ENCODE measurements at regions not wholly inside any gene's neighbourhood (a gene's known extent, or its start where the extent isn't known, plus 50 kb on each side); places are given as distances from the start of the nearest gene placed in this dataset.
"Not testable (repeated sequence)": the region's sequence is repeated elsewhere in the genome, so short reads cannot be mapped to it uniquely, and the experiment has no call there.

DNA sequence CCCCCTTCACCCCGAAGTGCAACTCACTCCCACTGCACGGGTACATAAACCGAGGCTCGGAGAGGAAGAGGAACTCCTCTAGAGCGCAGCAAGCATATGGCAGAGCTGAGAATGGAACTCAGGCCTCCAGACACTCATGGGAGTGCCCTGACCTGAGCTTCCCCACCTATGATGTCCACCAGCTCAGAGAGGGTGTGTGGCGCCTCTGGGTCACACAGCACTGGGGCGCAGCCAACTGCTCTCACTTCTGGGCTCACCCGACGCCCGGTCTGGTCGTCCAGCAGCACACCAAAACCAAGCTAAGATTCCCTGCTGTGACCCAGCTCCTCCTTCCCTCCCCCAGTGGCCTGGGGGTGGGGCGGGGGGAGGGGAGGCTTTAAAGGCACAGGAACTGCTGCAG is 904.3 kb downstream of the TUBA3C start:
- CTCF ChIA-PET (ENCODE audit: unreplicated experiment); H3K4me1 ChIP-seq (ENCODE audit: insufficient read depth, low read length, poor library complexity, severe bottlenecking); H3K4me3 ChIP-seq (ENCODE audit: low read depth, low read length, poor library complexity, severe bottlenecking); H3K36me3 ChIP-seq (ENCODE audit: insufficient read depth, low read length); DNase-seq (ENCODE audit: low spot score); H3K79me2 ChIP-seq (ENCODE audit: insufficient read depth, low read depth, low read length); intact Hi-C loops (cut with micrococcal nuclease; ENCODE audit: unreplicated experiment); H3K9me2 ChIP-seq (ENCODE audit: insufficient read depth, low read length); H4K20me1 ChIP-seq (ENCODE audit: insufficient read depth, low read length); H2AFZ ChIP-seq (ENCODE audit: low read length); BruUV-seq (replicated peaks); H3K4me2 ChIP-seq (ENCODE audit: low read length); POLR2A ChIA-PET; H3K27ac ChIP-seq (ENCODE audit: low read depth, low read length, poor library complexity, severe bottlenecking); H3K9me3 ChIP-seq (ENCODE audit: low read length): not testable (repeated sequence)

DNA sequence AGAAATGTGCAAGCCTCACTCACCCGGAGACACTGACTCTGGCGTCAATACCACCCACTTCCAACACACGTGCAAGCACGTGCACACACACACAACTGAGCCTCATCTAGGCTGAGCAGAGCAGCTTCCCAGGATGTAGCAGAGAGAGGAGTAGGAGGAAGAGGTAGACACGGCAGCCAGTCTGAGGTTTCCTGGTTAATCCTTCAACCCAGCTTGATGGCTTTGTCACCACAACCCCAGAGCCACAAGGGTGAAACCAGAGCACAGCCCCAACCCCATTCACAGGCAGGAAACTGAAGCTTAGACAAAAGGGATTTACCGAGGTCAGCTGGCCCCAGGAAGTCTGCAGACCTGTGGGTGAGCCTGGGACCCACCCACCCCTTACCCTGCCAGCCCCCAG is 905.3 kb downstream of the TUBA3C start:
- DNase-seq (ENCODE audit: low spot score); H3K9me2 ChIP-seq (ENCODE audit: insufficient read depth, low read length); H2AFZ ChIP-seq (ENCODE audit: low read length); H3K4me2 ChIP-seq (ENCODE audit: low read length); POLR2A ChIA-PET; H3K4me3 ChIP-seq (ENCODE audit: low read depth, low read length, poor library complexity, severe bottlenecking); H3K9me3 ChIP-seq (ENCODE audit: low read length); H3K79me2 ChIP-seq (ENCODE audit: insufficient read depth, low read depth, low read length); H3K36me3 ChIP-seq (ENCODE audit: insufficient read depth, low read length); BruUV-seq (replicated peaks); H3K27ac ChIP-seq (ENCODE audit: low read depth, low read length, poor library complexity, severe bottlenecking); H3K4me1 ChIP-seq (ENCODE audit: insufficient read depth, low read length, poor library complexity, severe bottlenecking); H4K20me1 ChIP-seq (ENCODE audit: insufficient read depth, low read length); intact Hi-C loops (cut with micrococcal nuclease; ENCODE audit: unreplicated experiment); CTCF ChIA-PET (ENCODE audit: unreplicated experiment): not testable (repeated sequence)

DNA sequence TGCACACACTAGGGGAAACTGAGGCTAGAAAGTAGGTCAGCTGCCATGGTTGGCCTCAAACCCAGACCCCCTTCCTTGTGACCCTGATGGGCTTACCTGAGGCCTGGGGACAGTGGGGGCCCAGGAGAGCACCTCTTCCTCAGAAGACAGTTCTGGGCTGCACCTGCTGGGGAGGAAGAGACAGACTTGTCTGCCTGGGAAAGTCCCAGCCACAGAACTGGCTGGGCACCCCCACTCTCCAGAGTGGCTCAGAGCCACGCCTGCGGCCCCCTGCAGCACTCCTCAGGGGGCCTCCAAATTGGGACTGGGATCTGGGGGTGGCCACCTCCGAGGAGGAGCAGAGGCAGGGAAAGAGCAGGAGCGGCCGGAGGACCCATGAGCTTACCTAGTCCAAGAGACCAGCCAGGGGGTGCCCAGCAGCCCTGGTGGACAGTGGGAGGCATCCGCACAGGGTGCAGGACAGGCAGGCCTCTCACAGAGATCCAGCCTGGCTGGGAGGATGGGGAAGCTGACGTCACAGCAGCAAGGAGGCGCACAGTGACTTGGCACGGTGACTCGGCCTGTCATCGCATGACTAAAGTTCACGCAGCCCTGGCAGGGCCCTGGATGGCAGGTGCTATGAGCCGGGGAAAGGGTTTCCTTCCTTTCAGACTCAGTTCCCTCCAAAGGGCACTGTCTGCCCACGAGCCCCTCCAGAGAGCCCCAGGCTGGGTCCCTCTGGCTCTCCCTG is 907.7 kb downstream of the TUBA3C start:
- not testable (repeated sequence) for BruUV-seq (replicated peaks); H3K9me2 ChIP-seq (ENCODE audit: insufficient read depth, low read length)

DNA sequence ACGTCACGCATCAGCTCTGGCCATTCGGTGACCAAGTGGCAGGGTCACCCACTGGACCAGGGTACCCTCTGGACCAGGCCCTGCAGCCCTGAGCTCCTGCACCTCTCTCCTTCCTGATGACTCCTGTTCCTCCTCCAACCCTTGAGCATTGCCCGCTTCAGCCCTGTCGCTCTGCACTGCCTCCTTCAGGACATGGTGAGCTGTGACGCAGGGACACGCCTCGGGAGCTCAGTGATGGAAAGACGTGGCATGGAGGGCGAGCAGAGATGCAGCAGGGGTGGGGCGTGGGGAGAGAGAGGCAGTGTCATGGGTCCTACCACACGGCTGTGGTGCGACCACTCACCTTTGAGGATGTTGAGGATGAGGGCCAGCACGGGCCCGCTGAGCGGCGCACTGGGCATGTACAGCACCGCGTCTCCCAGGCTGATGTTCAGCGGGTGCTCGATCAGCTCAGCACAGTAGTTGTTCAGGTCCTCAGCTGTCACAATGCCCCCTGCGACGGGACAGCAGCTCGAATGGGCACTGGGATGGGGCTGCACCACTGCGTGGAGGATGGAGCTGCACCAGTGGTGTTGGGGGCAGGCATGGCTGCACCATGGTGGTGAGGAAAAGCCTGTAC is 922.7 kb downstream of the TUBA3C start:
- POLR2A ChIA-PET; H3K9me2 ChIP-seq (ENCODE audit: insufficient read depth, low read length); H3K36me3 ChIP-seq (ENCODE audit: insufficient read depth, low read length); H3K9me3 ChIP-seq (ENCODE audit: low read length); intact Hi-C loops (cut with micrococcal nuclease; ENCODE audit: unreplicated experiment); H3K4me3 ChIP-seq (ENCODE audit: low read depth, low read length, poor library complexity, severe bottlenecking); CTCF ChIA-PET (ENCODE audit: unreplicated experiment); H3K79me2 ChIP-seq (ENCODE audit: insufficient read depth, low read depth, low read length); H4K20me1 ChIP-seq (ENCODE audit: insufficient read depth, low read length); H2AFZ ChIP-seq (ENCODE audit: low read length); DNase-seq (ENCODE audit: low spot score); H3K27ac ChIP-seq (ENCODE audit: low read depth, low read length, poor library complexity, severe bottlenecking); H3K4me1 ChIP-seq (ENCODE audit: insufficient read depth, low read length, poor library complexity, severe bottlenecking); H3K4me2 ChIP-seq (ENCODE audit: low read length); BruUV-seq (replicated peaks): not testable (repeated sequence)

More for the DNA sequence above, 907.7 kb downstream of the TUBA3C start:
- H3K4me3 ChIP-seq (ENCODE audit: low read depth, low read length, poor library complexity, severe bottlenecking); H3K4me2 ChIP-seq (ENCODE audit: low read length); POLR2A ChIA-PET; H3K79me2 ChIP-seq (ENCODE audit: insufficient read depth, low read depth, low read length); CTCF ChIA-PET (ENCODE audit: unreplicated experiment); H2AFZ ChIP-seq (ENCODE audit: low read length); H3K4me1 ChIP-seq (ENCODE audit: insufficient read depth, low read length, poor library complexity, severe bottlenecking); H3K9me3 ChIP-seq (ENCODE audit: low read length); DNase-seq (ENCODE audit: low spot score); H3K36me3 ChIP-seq (ENCODE audit: insufficient read depth, low read length); intact Hi-C loops (cut with micrococcal nuclease; ENCODE audit: unreplicated experiment); H4K20me1 ChIP-seq (ENCODE audit: insufficient read depth, low read length); H3K27ac ChIP-seq (ENCODE audit: low read depth, low read length, poor library complexity, severe bottlenecking): not testable (repeated sequence)

DNA sequence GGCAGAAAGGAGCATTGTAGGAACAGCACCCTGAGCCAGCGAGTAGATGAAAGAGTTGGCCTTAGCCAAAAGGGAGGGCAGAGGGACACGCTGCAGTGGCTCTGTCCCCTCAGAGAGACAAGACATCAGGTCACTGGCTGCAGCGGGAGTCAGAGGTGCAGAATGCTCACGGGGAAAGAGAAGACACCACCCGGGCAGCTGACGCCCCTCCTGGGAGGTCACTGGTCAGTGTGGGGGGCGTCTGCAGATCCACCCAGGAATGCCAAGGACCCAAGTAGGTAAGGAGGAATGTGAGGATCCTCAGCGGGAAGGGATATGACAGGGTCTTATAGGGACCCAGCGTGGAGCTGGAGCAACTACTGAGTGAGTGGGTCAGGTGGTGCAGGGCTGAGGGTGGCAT is 923.9 kb downstream of the TUBA3C start:
- H3K36me3 ChIP-seq (ENCODE audit: insufficient read depth, low read length); H3K4me1 ChIP-seq (ENCODE audit: insufficient read depth, low read length, poor library complexity, severe bottlenecking); POLR2A ChIA-PET; H3K9me3 ChIP-seq (ENCODE audit: low read length); H3K4me2 ChIP-seq (ENCODE audit: low read length); H3K4me3 ChIP-seq (ENCODE audit: low read depth, low read length, poor library complexity, severe bottlenecking); CTCF ChIA-PET (ENCODE audit: unreplicated experiment); H4K20me1 ChIP-seq (ENCODE audit: insufficient read depth, low read length); H3K79me2 ChIP-seq (ENCODE audit: insufficient read depth, low read depth, low read length); intact Hi-C loops (cut with micrococcal nuclease; ENCODE audit: unreplicated experiment); H3K27ac ChIP-seq (ENCODE audit: low read depth, low read length, poor library complexity, severe bottlenecking); DNase-seq (ENCODE audit: low spot score); H2AFZ ChIP-seq (ENCODE audit: low read length); H3K9me2 ChIP-seq (ENCODE audit: insufficient read depth, low read length); BruUV-seq (replicated peaks): not testable (repeated sequence)

DNA sequence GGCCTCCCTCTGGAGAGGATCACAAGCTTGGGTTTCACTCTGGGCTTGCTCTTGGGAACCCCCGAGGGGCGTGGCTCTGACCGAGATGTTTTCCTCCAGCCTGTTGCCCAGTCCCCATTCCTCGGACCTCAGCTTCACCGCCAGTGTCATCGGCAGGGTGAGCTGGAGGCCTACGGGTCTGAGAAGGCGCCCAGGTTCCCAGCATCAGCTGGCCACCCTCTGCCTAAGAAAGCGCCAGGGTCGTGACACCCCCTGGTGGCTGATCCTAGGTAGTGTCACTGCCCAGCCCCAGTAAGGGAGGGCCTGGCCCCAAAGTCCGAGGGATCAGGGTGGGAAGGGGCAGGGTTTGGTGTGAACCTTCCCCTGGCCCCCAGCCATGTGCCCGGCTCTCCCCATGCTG is 928.8 kb downstream of the TUBA3C start:
- H4K20me1 ChIP-seq (ENCODE audit: insufficient read depth, low read length); H3K4me3 ChIP-seq (ENCODE audit: low read depth, low read length, poor library complexity, severe bottlenecking); H3K27ac ChIP-seq (ENCODE audit: low read depth, low read length, poor library complexity, severe bottlenecking); BruUV-seq (replicated peaks); H3K9me2 ChIP-seq (ENCODE audit: insufficient read depth, low read length); H3K4me1 ChIP-seq (ENCODE audit: insufficient read depth, low read length, poor library complexity, severe bottlenecking); H3K79me2 ChIP-seq (ENCODE audit: insufficient read depth, low read depth, low read length); H2AFZ ChIP-seq (ENCODE audit: low read length); H3K9me3 ChIP-seq (ENCODE audit: low read length); POLR2A ChIA-PET; CTCF ChIA-PET (ENCODE audit: unreplicated experiment); H3K4me2 ChIP-seq (ENCODE audit: low read length); H3K36me3 ChIP-seq (ENCODE audit: insufficient read depth, low read length); intact Hi-C loops (cut with micrococcal nuclease; ENCODE audit: unreplicated experiment); DNase-seq (ENCODE audit: low spot score): not testable (repeated sequence)
